Femur (tissue), 1 donor: ENCODE measurements at regions not wholly inside any gene's neighbourhood (a gene's known extent, or its start where the extent isn't known, plus 50 kb on each side); places are given as distances from the start of the nearest gene placed in this dataset.
A peak's percentile ranks its signal among the peaks of the same experiment; 100 is the strongest.

ENCODE experiments used
- DNase-seq: peaks from one replicate; pipeline ENCODE4 v3.0.0-alpha.2; 2017

- DNase-seq: peak; percentile 17
These were observed 102.9 kb downstream of the CTTN start for GRCh38 chr11:70501051-70501901.

- no peak for DNase-seq
These were observed 103.7 kb downstream of the CTTN start for GRCh38 chr11:70501933-70502540.

DNA sequence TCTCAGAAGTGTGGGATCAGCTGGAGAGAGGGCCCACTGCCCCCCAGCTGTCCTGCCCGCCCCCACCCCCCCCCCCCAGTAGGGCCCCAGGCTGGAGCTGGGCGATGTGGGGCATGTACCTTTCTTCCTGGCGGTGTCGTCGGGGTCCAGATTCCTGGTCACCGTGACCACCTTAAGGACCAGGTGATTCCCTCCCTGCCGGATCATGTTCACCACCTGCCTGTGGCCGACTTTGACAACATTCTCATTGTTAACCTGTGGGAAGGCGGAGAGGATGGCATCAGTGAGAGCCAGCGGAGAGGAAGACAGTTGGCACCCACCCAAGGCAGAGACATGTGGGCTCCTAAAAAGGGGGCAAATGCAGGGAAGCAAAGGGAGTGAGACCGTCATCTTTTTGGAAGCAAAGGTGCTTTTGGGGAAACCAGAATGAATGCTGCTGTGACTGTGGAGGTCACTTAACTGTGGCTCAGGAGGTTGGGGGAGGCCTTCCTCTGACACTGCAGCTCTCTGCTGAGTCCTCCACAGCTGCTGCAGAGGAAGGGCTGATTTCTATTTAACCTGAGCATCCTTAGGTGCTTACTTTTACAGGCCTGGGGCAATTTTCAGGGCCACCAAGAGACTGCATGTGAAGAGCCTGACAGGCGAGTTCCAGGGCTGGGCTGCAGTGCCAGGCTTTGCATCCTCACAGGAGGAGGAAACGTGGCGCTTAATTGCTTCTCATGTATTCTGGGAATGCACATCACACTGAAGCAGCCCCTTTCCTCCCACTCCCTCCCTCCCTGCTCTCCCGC, 104.5 kb downstream of the CTTN start:
- DNase-seq: no peak

GRCh38 chr11:70503468-70504221, 105.3 kb downstream of the CTTN start:
- no peak for DNase-seq

- no peak for DNase-seq
These were observed 106.1 kb downstream of the CTTN start for GRCh38 chr11:70504246-70505020.

DNA sequence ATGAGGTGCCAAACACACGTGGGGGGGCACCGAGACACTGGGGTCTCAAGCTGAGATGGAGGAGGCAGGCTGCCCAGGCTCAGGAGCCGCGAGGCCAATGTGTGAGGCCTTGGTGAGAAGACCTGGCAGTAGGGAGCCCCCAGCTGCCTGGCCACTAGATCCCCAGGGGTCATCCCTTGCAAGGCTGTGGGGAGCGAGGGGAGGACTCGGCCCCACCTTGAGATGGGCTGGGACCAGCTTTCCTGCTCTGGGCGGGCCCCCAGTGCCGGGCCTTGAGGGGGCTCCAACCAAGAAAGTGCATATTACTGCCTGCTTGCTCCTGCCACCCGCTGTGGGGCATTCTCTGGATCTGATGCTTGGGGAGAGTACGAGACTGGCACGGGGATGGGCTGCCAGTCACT, 107.0 kb downstream of the CTTN start:
- DNase-seq: peak; percentile 13

- peak; percentile 11 for DNase-seq
These were observed 107.7 kb downstream of the CTTN start for GRCh38 chr11:70505761-70506657.

- DNase-seq: no peak
These were observed 108.3 kb downstream of the CTTN start for GRCh38 chr11:70506658-70506970.

GRCh38 chr11:70506986-70507385, 108.7 kb downstream of the CTTN start:
- DNase-seq: no peak

GRCh38 chr11:70507466-70508230, 109.3 kb downstream of the CTTN start:
- no peak for DNase-seq

GRCh38 chr11:70508231-70508480, 109.8 kb downstream of the CTTN start:
- no peak for DNase-seq

DNA sequence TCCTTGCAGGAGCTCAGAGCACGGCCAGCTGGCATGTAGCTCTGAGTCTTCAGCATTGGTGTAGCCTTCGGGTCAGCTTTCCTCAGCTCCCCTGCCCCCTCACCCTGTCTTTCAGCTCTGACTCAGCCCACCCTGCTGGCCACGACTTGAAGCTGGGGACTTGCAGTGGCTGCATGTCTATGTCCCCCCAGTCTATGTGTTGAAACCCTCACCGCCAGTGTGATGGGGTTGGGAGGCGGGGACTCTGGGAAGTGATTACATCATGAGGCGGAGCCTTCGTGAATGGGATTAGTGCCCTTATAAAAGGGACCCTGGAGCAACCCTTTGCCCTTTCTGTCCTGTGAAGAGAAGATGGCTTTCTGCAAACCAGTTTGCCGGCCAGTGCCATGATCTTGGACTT, 111.1 kb downstream of the CTTN start:
- DNase-seq: no peak

- no peak for DNase-seq
These were observed 111.8 kb downstream of the CTTN start for GRCh38 chr11:70510106-70510505.

DNA sequence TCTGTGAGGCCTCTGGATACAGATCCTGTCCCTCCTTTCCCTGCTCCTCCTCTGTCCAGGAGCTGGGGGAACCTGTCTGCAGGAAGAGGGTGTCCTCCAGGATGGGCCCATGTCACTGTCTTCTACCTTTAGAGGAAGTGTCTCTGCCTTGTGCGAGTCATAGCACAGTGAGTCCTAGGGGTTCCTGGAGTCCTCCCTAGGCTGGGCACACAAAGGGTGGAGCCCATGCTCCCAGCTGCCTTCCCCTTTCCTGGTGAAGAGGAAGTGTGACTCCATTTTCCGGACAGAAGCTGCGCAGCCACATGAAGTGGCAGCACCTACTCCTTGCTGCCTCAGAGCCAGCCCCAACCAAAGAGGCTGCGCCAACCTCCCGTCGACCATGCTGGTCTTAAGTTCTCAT, 112.2 kb downstream of the CTTN start:
- DNase-seq: peak; percentile 9

- DNase-seq: no peak
These were observed 113.0 kb downstream of the CTTN start for GRCh38 chr11:70511345-70511744.

DNA sequence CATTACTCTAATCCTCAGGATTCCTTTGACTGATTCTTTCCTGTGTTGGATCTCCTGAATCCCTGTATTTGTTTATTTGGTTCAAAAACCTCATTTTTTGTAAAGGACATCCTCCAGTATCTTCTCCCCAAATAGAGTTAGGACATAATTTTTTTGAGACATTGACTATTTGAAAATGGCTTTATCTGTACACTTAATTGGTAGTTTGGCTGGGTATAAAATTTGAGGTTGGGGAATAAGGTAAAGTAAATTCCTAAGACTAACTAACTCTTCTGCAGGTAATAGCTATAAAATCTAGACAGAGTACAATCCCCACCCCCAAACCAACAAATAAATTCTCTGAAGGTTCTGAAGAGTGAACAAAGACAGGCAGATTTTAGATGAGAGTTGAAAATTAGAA, 114.4 kb downstream of the CTTN start:
- no peak for DNase-seq

- no peak for DNase-seq
These were observed 118.9 kb downstream of the CTTN start for GRCh38 chr11:70517203-70517602.

- DNase-seq: no peak
These were observed 119.9 kb downstream of the CTTN start for GRCh38 chr11:70517988-70518907.

GRCh38 chr11:70519117-70519516, 120.8 kb downstream of the CTTN start:
- DNase-seq: no peak
